Endothelial cell of umbilical vein (primary cell): ENCODE measurements at regions not wholly inside any gene's neighbourhood (a gene's known extent, or its start where the extent isn't known, plus 50 kb on each side); places are given as distances from the start of the nearest gene placed in this dataset.

Source experiments
- CTCF ChIP-seq, 2 donors: IDR thresholded peaks; 1 replicate in 1 of 2; 2 replicates in 1 of 2; pipeline ENCODE4 v1.5.1; 2011; ENCODE audit warnings: low read length in 2 of 2, mild to moderate bottlenecking in 2 of 2, moderate library complexity in 2 of 2, control low read depth in 1 of 2, inconsistent platforms in 1 of 2, low read depth in 1 of 2; ENCODE audit not compliant: insufficient read depth in 1 of 2; ENCODE audit errors: extremely low read depth in 1 of 2
- EZH2 ChIP-seq: IDR thresholded peaks from 2 replicates; pipeline ENCODE4 v1.6.1; 2012; ENCODE audit warnings: borderline replicate concordance, low read depth, mild to moderate bottlenecking, moderate library complexity, low read length, inconsistent platforms; ENCODE audit not compliant: severe bottlenecking
- MAX ChIP-seq: IDR thresholded peaks from 2 replicates; pipeline ENCODE4 v1.6.1; 2011; ENCODE audit not compliant: insufficient read depth, insufficient read length
- POLR2A ChIP-seq: IDR thresholded peaks from 2 replicates; pipeline ENCODE4 v1.6.1; 2012; ENCODE audit warnings: low read depth, mild to moderate bottlenecking, control low read depth, low read length

GRCh38 chr5:57566914-57567313 lies 84.3 kb upstream of the ACTBL2 start:
- TF ChIP-seq EZH2: no peak
- no peak for TF ChIP-seq MAX
- no peak for TF ChIP-seq CTCF (IDR thresholded peaks at IDR 0.05; ENCODE audit: extremely low read depth in 1 of 2, insufficient read depth in 1 of 2, low read depth in 1 of 2, low read length in 2 of 2)
- no peak for TF ChIP-seq POLR2A
